Ramos (cell line): ENCODE measurements at regions not wholly inside any gene's neighbourhood (a gene's known extent, or its start where the extent isn't known, plus 50 kb on each side); places are given as distances from the start of the nearest gene placed in this dataset.
"Not testable (repeated sequence)": the region's sequence is repeated elsewhere in the genome, so short reads cannot be mapped to it uniquely, and the experiment has no call there.

Experiments used
- in situ Hi-C: fragments of 300-500 bp; cut with MboI; formaldehyde crosslinking; loops from one replicate; pipeline ENCODE4 v1.14.3; 2022; ENCODE audit warnings: low sequenced_read_pairs; ENCODE audit not compliant: unreplicated experiment

- in situ Hi-C loops, result no loop called here
These were observed 244.2 kb upstream of the OR4E1 start for GRCh38 chr14:21917699-21918436.

GRCh38 chr14:21915826-21916225, 242.2 kb upstream of the OR4E1 start:
- in situ Hi-C loops, result no loop called here

- in situ Hi-C loops, result no loop called here
These were observed 240.1 kb upstream of the OR4E1 start for GRCh38 chr14:21913759-21914158.

GRCh38 chr14:21912367-21912766, 238.7 kb upstream of the OR4E1 start:
- in situ Hi-C loops, result no loop called here

- in situ Hi-C loops, result no loop called here
These were observed 238.3 kb upstream of the OR4E1 start for GRCh38 chr14:21911877-21912276.

- in situ Hi-C loops, result no loop called here
These were observed 236.6 kb upstream of the OR4E1 start for GRCh38 chr14:21910260-21910659.

GRCh38 chr14:21902561-21903181, 229.1 kb upstream of the OR4E1 start:
- in situ Hi-C loops, result no loop called here

GRCh38 chr14:21894898-21895194, 221.2 kb upstream of the OR4E1 start:
- in situ Hi-C loops, result not testable (repeated sequence)

- in situ Hi-C loops, result no loop called here
These were observed 220.6 kb upstream of the OR4E1 start for GRCh38 chr14:21894003-21894897.

GRCh38 chr14:21891921-21892320, 218.3 kb upstream of the OR4E1 start:
- in situ Hi-C loops, result no loop called here

GRCh38 chr14:21884995-21885394, 211.4 kb upstream of the OR4E1 start:
- in situ Hi-C loops, result no loop called here

GRCh38 chr14:21882226-21882625, 208.6 kb upstream of the OR4E1 start:
- in situ Hi-C loops, result no loop called here

GRCh38 chr14:21880918-21881317, 207.3 kb upstream of the OR4E1 start:
- in situ Hi-C loops, result no loop called here

- in situ Hi-C loops, result no loop called here
These were observed 202.2 kb upstream of the OR4E1 start for GRCh38 chr14:21875791-21876190.

- in situ Hi-C loops, result no loop called here
These were observed 201.3 kb upstream of the OR4E1 start for GRCh38 chr14:21874946-21875345.

GRCh38 chr14:21874167-21874566, 200.5 kb upstream of the OR4E1 start:
- in situ Hi-C loops, result no loop called here

- in situ Hi-C loops, result no loop called here
These were observed 194.9 kb upstream of the OR4E1 start for GRCh38 chr14:21868442-21869046.

GRCh38 chr14:21867541-21867940, 193.9 kb upstream of the OR4E1 start:
- in situ Hi-C loops, result no loop called here

- in situ Hi-C loops, result no loop called here
These were observed 192.9 kb upstream of the OR4E1 start for GRCh38 chr14:21866479-21866878.

- in situ Hi-C loops, result no loop called here
These were observed 189.7 kb upstream of the OR4E1 start for GRCh38 chr14:21863289-21863688.

- in situ Hi-C loops, result no loop called here
These were observed 187.5 kb upstream of the OR4E1 start for GRCh38 chr14:21861153-21861552.
